GM18873 (cell line): ENCODE measurements at regions not wholly inside any gene's neighbourhood (a gene's known extent, or its start where the extent isn't known, plus 50 kb on each side); places are given as distances from the start of the nearest gene placed in this dataset.
"Not testable (repeated sequence)": the region's sequence is repeated elsewhere in the genome, so short reads cannot be mapped to it uniquely, and the experiment has no call there.

Experiments used
- ATAC-seq: cut with Tn5 transposase; IDR thresholded peaks from one replicate; pipeline ENCODE4 v1.9.1; 2021; ENCODE audit warnings: mild to moderate bottlenecking, moderate library complexity, moderate number of reproducible peaks; ENCODE audit not compliant: unreplicated experiment, low FRiP score

GRCh38 chr11:67940440-67940839, 63.5 kb downstream of the UNC93B1 start:
- ATAC-seq, result not testable (repeated sequence)

GRCh38 chr11:67938964-67939363, 64.9 kb downstream of the UNC93B1 start:
- ATAC-seq, result not testable (repeated sequence)

GRCh38 chr11:67938371-67938770, 65.5 kb downstream of the UNC93B1 start:
- not testable (repeated sequence) for ATAC-seq

GRCh38 chr11:67923565-67923964, 80.3 kb downstream of the UNC93B1 start:
- not testable (repeated sequence) for ATAC-seq

- not testable (repeated sequence) for ATAC-seq
Observed at GRCh38 chr11:67920546-67920945, 83.4 kb downstream of the UNC93B1 start.

GRCh38 chr11:67912184-67912583, 91.7 kb downstream of the UNC93B1 start:
- not testable (repeated sequence) for ATAC-seq

- not testable (repeated sequence) for ATAC-seq
Observed at GRCh38 chr11:67911211-67911610, 92.7 kb downstream of the UNC93B1 start.

GRCh38 chr11:67910803-67911202, 93.1 kb downstream of the UNC93B1 start:
- ATAC-seq, result not testable (repeated sequence)

- ATAC-seq, result not testable (repeated sequence)
Observed at GRCh38 chr11:67906969-67907368, 96.9 kb downstream of the UNC93B1 start.

- ATAC-seq, result not testable (repeated sequence)
Observed at GRCh38 chr11:67899462-67899861, 104.4 kb downstream of the UNC93B1 start.

GRCh38 chr11:67893487-67893886, 110.4 kb downstream of the UNC93B1 start:
- not testable (repeated sequence) for ATAC-seq

- not testable (repeated sequence) for ATAC-seq
Observed at GRCh38 chr11:67889646-67890045, 114.3 kb downstream of the UNC93B1 start.

- not testable (repeated sequence) for ATAC-seq
Observed at GRCh38 chr11:67888056-67888455, 115.8 kb downstream of the UNC93B1 start.

GRCh38 chr11:67886672-67887071, 117.2 kb downstream of the UNC93B1 start:
- not testable (repeated sequence) for ATAC-seq

- not testable (repeated sequence) for ATAC-seq
Observed at GRCh38 chr11:67886207-67886606, 117.7 kb downstream of the UNC93B1 start.

GRCh38 chr11:67885574-67885973, 118.3 kb downstream of the UNC93B1 start:
- ATAC-seq, result not testable (repeated sequence)

- ATAC-seq, result not testable (repeated sequence)
Observed at GRCh38 chr11:67884761-67885558, 118.9 kb downstream of the UNC93B1 start.

- not testable (repeated sequence) for ATAC-seq
Observed at GRCh38 chr11:67884073-67884757, 119.7 kb downstream of the UNC93B1 start.

- not testable (repeated sequence) for ATAC-seq
Observed at GRCh38 chr11:67882304-67882703, 121.6 kb downstream of the UNC93B1 start.

GRCh38 chr11:67881836-67882235, 122.1 kb downstream of the UNC93B1 start:
- ATAC-seq, result not testable (repeated sequence)

GRCh38 chr11:67880594-67881196, 123.2 kb downstream of the UNC93B1 start:
- not testable (repeated sequence) for ATAC-seq
